NK-92 (cell line): ENCODE measurements at regions not wholly inside any gene's neighbourhood (a gene's known extent, or its start where the extent isn't known, plus 50 kb on each side); places are given as distances from the start of the nearest gene placed in this dataset.

Experiments
- DNase-seq: peaks from one replicate; lab custom pipeline; 2025; ENCODE audit not compliant: unreplicated experiment; lab: John Stamatoyannopoulos, UW

- DNase-seq: no peak
Measured at GRCh38 chr12:91346827-91347226, 164.2 kb upstream of the DCN start.

- no peak for DNase-seq
Measured at GRCh38 chr12:91344408-91344807, 161.8 kb upstream of the DCN start.

GRCh38 chr12:91343010-91343409, 160.4 kb upstream of the DCN start:
- DNase-seq: no peak

GRCh38 chr12:91339106-91339505, 156.5 kb upstream of the DCN start:
- no peak for DNase-seq

- no peak for DNase-seq
Measured at GRCh38 chr12:91335699-91336098, 153.1 kb upstream of the DCN start.

- DNase-seq: no peak
Measured at GRCh38 chr12:91333966-91334365, 151.3 kb upstream of the DCN start.

- no peak for DNase-seq
Measured at GRCh38 chr12:91332302-91332701, 149.7 kb upstream of the DCN start.

GRCh38 chr12:91331371-91331770, 148.8 kb upstream of the DCN start:
- no peak for DNase-seq

- no peak for DNase-seq
Measured at GRCh38 chr12:91328451-91328850, 145.8 kb upstream of the DCN start.

- DNase-seq: no peak
Measured at GRCh38 chr12:91327889-91328288, 145.3 kb upstream of the DCN start.

- DNase-seq: no peak
Measured at GRCh38 chr12:91327131-91327530, 144.5 kb upstream of the DCN start.

- DNase-seq: no peak
Measured at GRCh38 chr12:91326058-91327027, 143.7 kb upstream of the DCN start.

GRCh38 chr12:91320999-91321398, 138.4 kb upstream of the DCN start:
- DNase-seq: no peak

GRCh38 chr12:91319071-91319760, 136.6 kb upstream of the DCN start:
- DNase-seq: no peak

GRCh38 chr12:91317306-91317705, 134.7 kb upstream of the DCN start:
- DNase-seq: no peak

GRCh38 chr12:91316907-91317269, 134.3 kb upstream of the DCN start:
- no peak for DNase-seq

- DNase-seq: no peak
Measured at GRCh38 chr12:91316161-91316906, 133.7 kb upstream of the DCN start.

GRCh38 chr12:91311081-91311480, 128.5 kb upstream of the DCN start:
- DNase-seq: no peak

- no peak for DNase-seq
Measured at GRCh38 chr12:91309450-91309849, 126.8 kb upstream of the DCN start.

- DNase-seq: no peak
Measured at GRCh38 chr12:91307957-91308670, 125.5 kb upstream of the DCN start.

GRCh38 chr12:91290354-91290753, 107.7 kb upstream of the DCN start:
- DNase-seq: no peak
